Skeletal muscle tissue (tissue), 3 donors: ENCODE measurements at regions not wholly inside any gene's neighbourhood (a gene's known extent, or its start where the extent isn't known, plus 50 kb on each side); places are given as distances from the start of the nearest gene placed in this dataset.

ENCODE experiments used
- H3K27ac ChIP-seq: one replicate; pipeline ENCODE4 v1.7.0; 2013; ENCODE audit warnings: mild to moderate bottlenecking, low read depth, low read length, inconsistent platforms
- H3K27me3 ChIP-seq, 3 donors: one replicate each; pipeline ENCODE4 v1.7.0; 2013; ENCODE audit warnings: low read length in 3 of 3; ENCODE audit not compliant: control insufficient read depth in 3 of 3, insufficient read depth in 3 of 3
- H3K36me3 ChIP-seq, 3 donors: one replicate each; pipeline ENCODE4 v1.7.0; 2013; ENCODE audit warnings: low read length in 3 of 3; ENCODE audit not compliant: control insufficient read depth in 3 of 3, insufficient read depth in 3 of 3
- H3K4me1 ChIP-seq, 3 donors: one replicate each; pipeline ENCODE4 v1.7.0; 2013; ENCODE audit warnings: low read length in 3 of 3, mild to moderate bottlenecking in 3 of 3; ENCODE audit not compliant: control insufficient read depth in 3 of 3, insufficient read depth in 3 of 3
- H3K4me3 ChIP-seq, 3 donors: one replicate each; pipeline ENCODE4 v1.7.0; 2013; ENCODE audit warnings: low read length in 3 of 3
- H3K9ac ChIP-seq, 3 donors: one replicate each; pipeline ENCODE4 v1.7.0; 2013; ENCODE audit warnings: low read length in 3 of 3, mild to moderate bottlenecking in 3 of 3, moderate library complexity in 2 of 3, low read depth in 1 of 3
- H3K9me3 ChIP-seq, 3 donors: one replicate each; pipeline ENCODE4 v1.7.0; 2013; ENCODE audit warnings: low read length in 3 of 3; ENCODE audit not compliant: control insufficient read depth in 3 of 3
- donor health status: Osteomylitis.

DNA sequence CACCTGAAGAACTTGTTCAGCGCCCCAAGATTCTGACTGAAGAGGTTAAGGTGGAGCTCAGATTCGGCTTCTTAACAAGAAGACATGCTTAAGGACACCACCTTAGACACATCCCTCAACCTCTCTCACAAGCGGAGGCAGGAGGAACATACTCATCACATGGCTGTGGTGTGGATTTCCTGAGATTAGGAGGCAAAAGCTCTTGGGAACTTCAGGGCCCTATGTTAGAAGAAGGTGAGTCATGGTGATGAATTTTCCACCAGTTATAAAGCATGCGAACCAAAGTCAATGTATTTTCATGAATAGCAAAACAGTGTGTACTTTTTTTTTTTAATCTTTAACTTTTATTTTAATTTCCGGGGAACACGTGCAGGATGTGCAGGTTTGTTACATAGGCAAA, 212.2 kb upstream of the SUCLG2 start:
- H3K27ac ChIP-seq = no peak overlapping the region
- H3K27me3 ChIP-seq = no peaks in the 10 kb centered on the region
- no peaks in the 10 kb centered on the region for H3K4me1 ChIP-seq
- no peak overlapping the region for H3K4me3 ChIP-seq
- H3K9ac ChIP-seq = no peak overlapping the region
- no peaks in the 10 kb centered on the region for H3K9me3 ChIP-seq
- no peaks in the 10 kb centered on the region for H3K36me3 ChIP-seq

DNA sequence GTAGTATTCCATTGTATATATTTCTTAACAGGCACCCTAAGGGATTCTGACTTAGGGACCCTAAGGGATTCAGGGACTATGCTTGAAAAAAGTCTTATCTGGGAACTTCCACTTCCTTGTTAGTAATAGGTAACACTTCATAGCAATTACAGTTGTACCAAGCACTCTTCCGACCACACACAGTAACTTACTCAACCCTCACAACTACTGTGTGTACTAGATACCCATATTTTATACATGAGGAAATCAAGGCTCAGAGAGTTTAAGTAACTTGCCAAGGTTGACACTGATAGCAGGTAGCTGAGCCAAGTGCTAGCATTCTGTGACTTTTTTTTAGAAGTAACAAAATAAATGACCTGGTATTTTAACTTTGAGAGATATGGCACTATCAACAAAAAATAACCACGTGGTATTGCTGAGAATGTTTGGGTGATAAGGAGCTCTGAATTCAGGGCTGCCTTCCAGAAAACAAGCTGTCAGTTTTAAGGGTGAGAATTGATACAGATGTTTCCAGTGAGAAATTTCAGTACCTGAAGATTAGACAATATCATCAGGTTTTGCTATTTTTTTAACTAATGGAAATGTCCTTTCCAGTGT, 210.3 kb upstream of the SUCLG2 start:
- Histone ChIP-seq H3K9me3 (no peaks in the 10 kb centered on the region), H3K27me3 (no peaks in the 10 kb centered on the region), H3K4me3 (no peak overlapping the region), H3K36me3 (no peaks in the 10 kb centered on the region), H3K9ac (no peak overlapping the region), H3K4me1 (no peaks in the 10 kb centered on the region), H3K27ac (no peak overlapping the region)

- no peaks in the 10 kb centered on the region for H3K4me1 ChIP-seq
- no peaks in the 10 kb centered on the region for H3K9me3 ChIP-seq
- no peaks in the 10 kb centered on the region for H3K36me3 ChIP-seq
- H3K27me3 ChIP-seq = no peaks in the 10 kb centered on the region
- no peak overlapping the region for H3K4me3 ChIP-seq
- no peak overlapping the region for H3K27ac ChIP-seq
- no peak overlapping the region for H3K9ac ChIP-seq
These were observed 209.5 kb upstream of the SUCLG2 start for GRCh38 chr3:67863869-67864268.

- H3K36me3 ChIP-seq = no peaks in the 10 kb centered on the region
- no peak overlapping the region for H3K9ac ChIP-seq
- H3K27me3 ChIP-seq = no peaks in the 10 kb centered on the region
- no peaks in the 10 kb centered on the region for H3K9me3 ChIP-seq
- H3K4me3 ChIP-seq = no peak overlapping the region
- H3K27ac ChIP-seq = no peak overlapping the region
- no peaks in the 10 kb centered on the region for H3K4me1 ChIP-seq
These were observed 206.0 kb upstream of the SUCLG2 start for GRCh38 chr3:67860429-67860828.

DNA sequence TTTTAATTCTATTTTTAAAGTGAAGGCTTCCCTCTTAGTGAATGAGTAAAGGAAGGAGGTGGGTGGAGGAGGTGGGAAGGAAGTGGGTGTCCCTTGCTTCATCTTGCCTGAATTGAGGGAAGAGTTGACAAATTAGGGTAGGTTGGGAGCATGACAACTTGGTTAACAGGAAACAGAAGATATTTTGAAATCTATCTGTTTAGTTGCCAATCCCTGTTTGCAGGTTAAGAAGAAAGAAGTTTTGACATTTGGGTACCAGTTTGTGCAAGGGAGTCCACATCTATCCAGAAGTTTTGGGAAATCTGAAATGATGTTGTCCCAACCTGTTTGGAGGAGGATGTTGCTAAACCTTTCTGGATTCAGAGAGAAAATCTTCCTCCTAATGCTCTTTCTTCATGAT, 204.1 kb upstream of the SUCLG2 start:
- H3K9ac ChIP-seq = no peak overlapping the region
- no peaks in the 10 kb centered on the region for H3K9me3 ChIP-seq
- H3K27me3 ChIP-seq = no peaks in the 10 kb centered on the region
- no peaks in the 10 kb centered on the region for H3K36me3 ChIP-seq
- no peak overlapping the region for H3K27ac ChIP-seq
- H3K4me3 ChIP-seq = no peak overlapping the region
- H3K4me1 ChIP-seq = no peaks in the 10 kb centered on the region

- Histone ChIP-seq H3K27me3 (no peaks in the 10 kb centered on the region), H3K9me3 (no peaks in the 10 kb centered on the region), H3K4me1 (no peaks in the 10 kb centered on the region), H3K27ac (no peak overlapping the region), H3K9ac (no peak overlapping the region), H3K4me3 (no peak overlapping the region), H3K36me3 (no peaks in the 10 kb centered on the region)
These were observed 202.3 kb upstream of the SUCLG2 start for GRCh38 chr3:67856718-67857117.

DNA sequence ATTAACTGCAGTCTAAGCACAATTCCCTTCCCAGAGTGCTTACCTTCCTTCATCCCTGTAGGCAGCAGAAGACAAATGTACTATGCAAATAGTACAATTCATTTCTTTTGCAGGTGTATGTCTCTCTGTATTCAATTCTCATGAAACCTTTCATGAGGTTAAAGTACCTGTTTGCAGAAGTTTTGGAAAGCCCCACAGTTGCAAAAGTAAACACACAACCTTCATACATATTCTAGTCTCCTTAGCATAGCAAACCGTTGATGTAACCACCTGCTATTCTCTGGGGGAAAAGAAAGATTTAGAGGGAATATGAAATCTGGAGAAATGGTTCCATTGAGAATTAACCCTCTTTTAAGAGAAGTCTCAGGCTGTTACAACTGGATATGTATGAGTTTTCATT, 200.3 kb upstream of the SUCLG2 start:
- Histone ChIP-seq H3K9ac (no peak overlapping the region), H3K9me3 (no peaks in the 10 kb centered on the region), H3K4me1 (no peaks in the 10 kb centered on the region), H3K27me3 (no peaks in the 10 kb centered on the region), H3K4me3 (no peak overlapping the region), H3K27ac (no peak overlapping the region), H3K36me3 (no peaks in the 10 kb centered on the region)

GRCh38 chr3:67853520-67853919, 199.1 kb upstream of the SUCLG2 start:
- no peaks in the 10 kb centered on the region for H3K27me3 ChIP-seq
- no peaks in the 10 kb centered on the region for H3K36me3 ChIP-seq
- no peaks in the 10 kb centered on the region for H3K9me3 ChIP-seq
- H3K4me3 ChIP-seq = no peak overlapping the region
- no peaks in the 10 kb centered on the region for H3K4me1 ChIP-seq
- H3K9ac ChIP-seq = no peak overlapping the region
- H3K27ac ChIP-seq = no peak overlapping the region

DNA sequence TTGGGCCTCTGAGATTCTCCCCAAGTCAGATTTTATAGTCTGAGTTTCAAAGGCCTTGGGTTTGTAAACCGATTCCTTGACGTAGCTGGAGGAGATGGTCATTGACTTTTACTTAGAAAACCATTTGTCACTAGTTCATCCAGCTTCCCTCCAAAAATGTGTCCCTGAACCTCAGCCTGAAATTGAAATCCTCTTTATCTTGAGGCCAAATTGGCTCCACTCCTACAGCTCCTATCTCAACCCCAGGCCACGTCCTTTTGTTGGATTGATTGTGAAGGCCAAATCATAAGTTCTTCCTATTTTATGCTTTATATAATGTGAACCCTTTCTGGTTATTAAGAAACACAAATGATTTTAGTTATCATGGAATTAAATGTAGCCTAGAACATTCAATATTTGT, 193.9 kb upstream of the SUCLG2 start:
- H3K4me3 ChIP-seq = no peak overlapping the region
- H3K36me3 ChIP-seq = no peaks in the 10 kb centered on the region
- H3K27me3 ChIP-seq = no peaks in the 10 kb centered on the region
- H3K27ac ChIP-seq = no peak overlapping the region
- H3K9me3 ChIP-seq = no peaks in the 10 kb centered on the region
- H3K4me1 ChIP-seq = no peaks in the 10 kb centered on the region
- no peak overlapping the region for H3K9ac ChIP-seq

GRCh38 chr3:67846166-67846565, 191.8 kb upstream of the SUCLG2 start:
- H3K4me3 ChIP-seq = no peak overlapping the region
- no peaks in the 10 kb centered on the region for H3K36me3 ChIP-seq
- H3K9me3 ChIP-seq = no peaks in the 10 kb centered on the region
- no peaks in the 10 kb centered on the region for H3K4me1 ChIP-seq
- H3K27me3 ChIP-seq = no peaks in the 10 kb centered on the region
- no peak overlapping the region for H3K9ac ChIP-seq
- H3K27ac ChIP-seq = no peak overlapping the region

DNA sequence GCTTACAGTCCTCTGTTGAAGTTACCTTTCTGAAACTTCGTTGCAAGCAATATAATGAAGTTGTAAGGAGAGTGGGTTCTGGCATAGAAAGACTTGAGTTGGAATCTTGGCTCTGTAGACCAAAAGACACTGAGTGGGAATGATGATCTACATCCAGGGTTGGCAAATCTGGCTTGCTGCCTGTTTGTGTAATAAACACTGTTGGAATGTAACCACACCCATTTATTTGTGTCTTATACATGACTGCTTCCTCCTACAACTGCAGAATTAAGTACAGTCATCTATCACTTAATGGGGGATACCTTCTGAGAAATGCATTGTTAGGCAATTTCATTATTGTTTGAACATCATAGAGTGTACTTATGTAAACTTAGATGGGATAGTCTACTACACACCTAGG, 178.4 kb upstream of the SUCLG2 start:
- Histone ChIP-seq H3K27ac (no peak overlapping the region), H3K9me3 (no peaks in the 10 kb centered on the region), H3K36me3 (no peaks in the 10 kb centered on the region), H3K9ac (no peak overlapping the region), H3K27me3 (no peaks in the 10 kb centered on the region), H3K4me3 (no peak overlapping the region), H3K4me1 (no peaks in the 10 kb centered on the region)
